SK-N-MC (cell line): ENCODE measurements at regions not wholly inside any gene's neighbourhood (a gene's known extent, or its start where the extent isn't known, plus 50 kb on each side); places are given as distances from the start of the nearest gene placed in this dataset.

Experiments used
- DNase-seq: peaks from one replicate; pipeline ENCODE4 v3.0.0-alpha.2; 2011; ENCODE audit warnings: low read depth, low spot score
- H3K27ac ChIP-seq: fragments of 200-600 bp; sonication (generic); 2 replicates; pipeline ENCODE4 v1.5.1; 2016; ENCODE audit warnings: mixed run types
- H3K36me3 ChIP-seq: fragments of 200-600 bp; sonication (generic); 2 replicates; pipeline ENCODE4 v1.6.1; 2017; ENCODE audit warnings: antibody characterized with exemption, low read length, mixed read lengths; ENCODE audit not compliant: insufficient read depth
- H3K4me3 ChIP-seq: fragments of 200-600 bp; sonication (generic); 2 replicates; pipeline ENCODE4 v1.5.1; 2016
- H3K9ac ChIP-seq: fragments of 200-600 bp; sonication (generic); 2 replicates; pipeline ENCODE4 v1.8.0; 2017; ENCODE audit warnings: mixed run types, mixed read lengths; ENCODE audit not compliant: insufficient read length
- H3K9me3 ChIP-seq: fragments of 200-600 bp; sonication (generic); 2 replicates; pipeline ENCODE4 v1.6.1; 2017; ENCODE audit warnings: low read depth, mild to moderate bottlenecking, antibody characterized with exemption, low read length, moderate library complexity, mixed read lengths
- EZH2 ChIP-seq: fragments of 200-600 bp; sonication (generic); IDR thresholded peaks from one replicate; pipeline ENCODE4 v1.6.1; 2017; ENCODE audit warnings: antibody characterized with exemption
- FOXP2 ChIP-seq: optimal IDR thresholded peaks from 2 replicates; pipeline ENCODE3; 2011; ENCODE audit warnings: mild to moderate bottlenecking, moderate library complexity; ENCODE audit not compliant: insufficient read depth; ENCODE audit errors: extremely low read length, control extremely low read depth
- POLR2AphosphoS5 ChIP-seq: IDR thresholded peaks from 2 replicates; pipeline ENCODE4 v1.6.1; 2012; ENCODE audit warnings: mild to moderate bottlenecking, low read depth, low read length, borderline replicate concordance

DNA sequence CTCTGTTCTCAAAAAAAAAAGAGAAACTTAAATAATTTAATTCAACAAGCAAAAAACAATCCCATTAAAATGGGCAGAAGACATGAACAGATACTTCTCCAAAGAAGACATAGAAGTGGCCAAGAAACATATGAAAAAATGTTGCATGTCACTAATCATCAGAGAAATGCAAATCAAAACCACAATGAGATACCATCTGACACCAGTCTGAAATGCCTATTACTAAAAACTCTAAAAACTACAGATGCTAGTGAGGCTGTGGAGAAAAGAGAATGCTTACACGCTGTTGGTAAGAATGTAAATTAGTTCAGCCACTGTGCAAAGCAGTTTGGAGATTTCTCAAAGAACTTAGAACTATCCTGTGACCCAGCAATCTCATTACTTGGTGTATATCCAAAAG lies 382.9 kb downstream of the OTOL1 start:
- Histone ChIP-seq H3K9me3 (no peaks in the 10 kb centered on the region), H3K36me3 (no peaks in the 10 kb centered on the region), H3K27ac (no peak overlapping the region), H3K4me3 (no peak overlapping the region), H3K9ac (no peak overlapping the region)
- TF ChIP-seq FOXP2: no peak
- no peak for TF ChIP-seq EZH2
- no peak for TF ChIP-seq POLR2AphosphoS5
- DNase-seq: peak; percentile 62

DNA sequence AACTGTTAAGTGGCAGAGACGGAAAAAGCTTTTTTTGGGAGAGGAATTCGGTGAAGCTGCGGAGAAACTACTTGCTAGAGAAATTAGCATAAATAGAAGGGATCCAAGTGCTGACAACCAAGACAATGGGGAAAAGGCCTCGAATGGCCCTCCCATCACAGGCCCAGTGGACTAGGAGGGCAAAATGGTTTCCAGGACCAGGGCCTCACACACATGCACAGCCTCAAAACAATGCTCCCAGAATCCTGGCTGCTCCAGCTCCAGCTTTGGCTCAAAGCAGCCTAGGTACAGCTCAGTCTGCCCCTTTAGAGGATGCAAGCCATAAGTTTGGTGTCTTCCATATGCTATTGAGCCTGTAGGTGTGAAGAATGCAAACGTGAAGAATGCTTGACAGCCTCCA lies 388.2 kb downstream of the OTOL1 start:
- H3K9ac ChIP-seq: no peak overlapping the region
- H3K9me3 ChIP-seq: no peaks in the 10 kb centered on the region
- no peaks in the 10 kb centered on the region for H3K36me3 ChIP-seq
- H3K27ac ChIP-seq: no peak overlapping the region
- TF ChIP-seq EZH2 (no peak), POLR2AphosphoS5 (no peak), FOXP2 (no peak)
- H3K4me3 ChIP-seq: no peak overlapping the region
- no peak for DNase-seq

DNA sequence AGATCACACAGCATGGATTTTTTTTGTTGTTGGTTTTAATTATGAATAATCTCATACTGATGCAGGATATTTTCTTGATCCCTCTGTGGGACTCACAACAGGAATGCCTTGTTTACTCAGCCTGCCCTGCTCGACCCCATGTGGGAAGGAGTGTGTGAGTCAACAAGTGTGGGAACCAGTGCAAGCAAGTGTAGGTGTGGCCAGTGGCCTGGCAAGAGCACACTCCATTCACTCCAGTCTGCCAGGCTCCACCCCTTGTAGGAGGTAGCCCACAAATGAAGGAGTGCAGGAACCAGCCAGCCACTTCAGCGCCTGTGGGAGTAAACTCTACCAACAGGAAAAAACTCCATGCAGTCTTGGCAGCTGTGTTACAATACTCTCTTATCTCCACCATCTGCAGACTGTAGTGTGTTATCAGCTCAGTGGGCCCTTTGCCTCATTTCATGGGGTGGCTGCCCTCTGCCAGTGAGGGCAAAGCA lies 393.6 kb downstream of the OTOL1 start:
- no peaks in the 10 kb centered on the region for H3K36me3 ChIP-seq
- H3K4me3 ChIP-seq: no peak overlapping the region
- no peaks in the 10 kb centered on the region for H3K9me3 ChIP-seq
- H3K9ac ChIP-seq: no peak overlapping the region
- DNase-seq: no peak
- TF ChIP-seq POLR2AphosphoS5: no peak
- TF ChIP-seq FOXP2: no peak
- no peak for TF ChIP-seq EZH2
- no peak overlapping the region for H3K27ac ChIP-seq

DNA sequence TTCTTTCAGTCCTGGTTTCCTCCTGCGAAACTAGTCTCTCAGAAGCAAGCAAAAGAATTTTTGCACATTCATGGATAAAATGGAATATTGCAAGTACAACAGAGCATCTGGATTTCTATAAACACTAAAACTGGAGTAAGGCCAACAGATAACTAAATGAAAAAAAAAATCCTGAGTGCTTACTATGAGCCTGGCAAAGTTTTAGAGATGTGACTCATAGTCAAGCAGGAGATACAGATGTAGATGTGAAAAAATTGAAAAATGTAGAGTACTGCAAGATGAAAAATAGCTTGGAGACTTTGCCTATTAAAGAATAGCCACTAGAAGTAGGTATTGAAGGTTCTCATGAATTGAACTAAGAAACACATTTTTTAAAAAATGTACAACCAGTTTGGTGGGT lies 397.4 kb downstream of the OTOL1 start:
- TF ChIP-seq FOXP2 (no peak), EZH2 (no peak), POLR2AphosphoS5 (no peak)

GRCh38 chr3:161894657-161895056 lies 398.0 kb downstream of the OTOL1 start:
- no peak for DNase-seq
- no peak overlapping the region for H3K4me3 ChIP-seq
- no peaks in the 10 kb centered on the region for H3K36me3 ChIP-seq
- no peak overlapping the region for H3K27ac ChIP-seq
- H3K9ac ChIP-seq: no peak overlapping the region
- no peak for TF ChIP-seq EZH2
- TF ChIP-seq FOXP2: no peak
- TF ChIP-seq POLR2AphosphoS5: no peak
- no peaks in the 10 kb centered on the region for H3K9me3 ChIP-seq

More for the DNA sequence above, 397.4 kb downstream of the OTOL1 start:
- Histone ChIP-seq H3K36me3 (no peaks in the 10 kb centered on the region), H3K9me3 (no peaks in the 10 kb centered on the region), H3K27ac (peak overlapping the region; percentile 29; the same call in 1 of the 2 replicates), H3K4me3 (no peak overlapping the region), H3K9ac (no peak overlapping the region)
- no peak for DNase-seq

DNA sequence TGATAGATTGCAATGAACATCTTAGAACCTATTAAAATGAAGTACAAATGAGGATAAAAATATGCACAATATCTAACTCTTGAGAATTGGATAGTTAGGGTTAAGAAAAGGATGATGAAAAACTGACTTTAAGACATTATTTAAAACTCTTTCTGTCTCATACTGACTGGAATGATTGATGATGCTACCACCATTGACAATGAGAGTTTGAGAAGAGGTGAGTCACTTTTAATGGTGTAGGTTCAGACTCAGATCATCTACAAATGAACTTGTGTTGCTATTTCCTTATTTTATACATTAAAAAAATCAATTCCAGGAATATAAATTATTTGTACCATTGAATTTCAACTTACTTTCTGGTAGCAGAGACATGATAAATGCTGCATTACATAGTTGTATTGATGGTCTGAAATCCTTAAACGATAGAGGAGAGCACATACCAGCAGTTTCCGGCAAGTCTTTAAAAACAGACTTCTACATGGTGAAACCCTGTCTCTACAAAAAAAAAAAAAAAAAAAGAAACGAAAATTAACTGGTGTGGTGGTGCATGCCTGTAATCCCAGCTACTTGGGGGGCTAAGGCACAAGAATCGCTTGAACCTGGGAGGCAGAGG lies 409.0 kb downstream of the OTOL1 start:
- H3K36me3 ChIP-seq: no peaks in the 10 kb centered on the region
- TF ChIP-seq FOXP2: no peak
- no peak for TF ChIP-seq POLR2AphosphoS5
- no peak for TF ChIP-seq EZH2

GRCh38 chr3:161913786-161914389 lies 417.3 kb downstream of the OTOL1 start:
- no peak for DNase-seq
- Histone ChIP-seq H3K4me3 (peak overlapping the region; percentile 66), H3K9me3 (no peaks in the 10 kb centered on the region; the same call in 1 of the 2 replicates), H3K27ac (peak overlapping the region; percentile 80), H3K36me3 (no peaks in the 10 kb centered on the region), H3K9ac (peak overlapping the region; percentile 26)
- TF ChIP-seq POLR2AphosphoS5 (no peak), EZH2 (no peak), FOXP2 (no peak)

More for the DNA sequence above, 409.0 kb downstream of the OTOL1 start:
- H3K4me3 ChIP-seq: no peak overlapping the region
- no peak overlapping the region for H3K9ac ChIP-seq
- DNase-seq: no peak
- no peaks in the 10 kb centered on the region for H3K9me3 ChIP-seq
- H3K27ac ChIP-seq: no peak overlapping the region

GRCh38 chr3:161914703-161915417 lies 418.3 kb downstream of the OTOL1 start:
- H3K9ac ChIP-seq: peak overlapping the region; percentile 47
- TF ChIP-seq EZH2: no peak
- TF ChIP-seq FOXP2: peak; percentile 93
- no peak for TF ChIP-seq POLR2AphosphoS5
- H3K9me3 ChIP-seq: peaks cover 4% of the 10 kb centered on the region; the same call in 1 of the 2 replicates
- no peaks in the 10 kb centered on the region for H3K36me3 ChIP-seq
- peak overlapping the region; percentile 66 for H3K4me3 ChIP-seq
- H3K27ac ChIP-seq: peak overlapping the region; percentile 80
- peak; percentile 72 for DNase-seq

DNA sequence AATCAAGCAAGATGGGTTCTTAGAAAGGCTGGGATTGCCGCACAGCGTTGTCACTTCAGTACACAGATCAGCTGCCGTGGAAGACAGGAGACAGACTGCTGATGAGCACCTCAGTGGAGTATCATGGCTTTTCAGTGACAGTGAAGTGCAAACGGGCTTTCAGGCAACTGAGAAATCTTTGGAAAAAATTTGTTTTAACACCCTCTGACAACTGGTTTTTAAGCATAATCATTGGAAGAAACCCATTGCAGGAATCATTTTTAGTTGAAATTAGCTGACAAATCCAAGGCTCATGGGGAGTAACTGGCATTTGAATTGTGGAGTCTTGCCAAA lies 418.8 kb downstream of the OTOL1 start:
- TF ChIP-seq FOXP2 (no peak), EZH2 (no peak), POLR2AphosphoS5 (no peak)
- Histone ChIP-seq H3K9me3 (peaks cover 6% of the 10 kb centered on the region; the same call in 1 of the 2 replicates), H3K4me3 (peak overlapping the region; percentile 66), H3K27ac (peak overlapping the region; percentile 80), H3K36me3 (no peaks in the 10 kb centered on the region), H3K9ac (peak overlapping the region; percentile 47)
- no peak for DNase-seq
